MM.1S (cell line): ENCODE measurements at regions not wholly inside any gene's neighbourhood (a gene's known extent, or its start where the extent isn't known, plus 50 kb on each side); places are given as distances from the start of the nearest gene placed in this dataset.

Source experiments
- DNase-seq: peaks from one replicate; pipeline ENCODE4 v3.0.0-alpha.2; 2015
- H2AFZ ChIP-seq: fragments of 300-600 bp; sonication (generic); 2 replicates; pipeline ENCODE4 v1.6.0; 2016; ENCODE audit warnings: antibody characterized with exemption, low read length
- H3F3A ChIP-seq: fragments of 300-600 bp; sonication (generic); 2 replicates; pipeline ENCODE4 v1.6.1; 2016; ENCODE audit warnings: mild to moderate bottlenecking, antibody characterized with exemption, low read length, moderate library complexity, mixed read lengths; ENCODE audit not compliant: insufficient read depth
- H3K27ac ChIP-seq: fragments of 300-600 bp; sonication (generic); 2 replicates; pipeline ENCODE4 v1.5.1; 2016; ENCODE audit warnings: mild to moderate bottlenecking, low read length
- H3K27me3 ChIP-seq: fragments of 300-600 bp; sonication (generic); replicated peaks from 2 replicates; pipeline ENCODE4 v1.6.0; 2016; ENCODE audit warnings: low read length; ENCODE audit not compliant: insufficient read depth
- H3K36me3 ChIP-seq: fragments of 300-600 bp; sonication (generic); replicated peaks from 2 replicates; pipeline ENCODE4 v1.6.1; 2016; ENCODE audit warnings: mild to moderate bottlenecking, low read length, mixed read lengths; ENCODE audit not compliant: insufficient read depth
- H3K4me1 ChIP-seq: fragments of 300-600 bp; sonication (generic); 2 replicates; pipeline ENCODE4 v1.6.1; 2016; ENCODE audit warnings: low read length, mixed read lengths
- H3K4me2 ChIP-seq: fragments of 300-600 bp; sonication (generic); 2 replicates; pipeline ENCODE4 v1.6.0; 2016; ENCODE audit warnings: low read depth, low read length
- H3K4me3 ChIP-seq: fragments of 300-600 bp; sonication (generic); 2 replicates; pipeline ENCODE4 v1.5.1; 2016; ENCODE audit warnings: low read length, mixed read lengths
- H3K79me2 ChIP-seq: fragments of 300-600 bp; sonication (generic); 2 replicates; pipeline ENCODE4 v1.6.1; 2016; ENCODE audit warnings: mixed run types, low read length, mixed read lengths
- H3K9ac ChIP-seq: fragments of 300-600 bp; sonication (generic); 2 replicates; pipeline ENCODE4 v1.6.1; 2016; ENCODE audit warnings: low read length, mixed read lengths
- H3K9me2 ChIP-seq: fragments of 300-600 bp; sonication (generic); replicated peaks from 2 replicates; pipeline ENCODE4 v1.6.1; 2016; ENCODE audit warnings: mild to moderate bottlenecking, low read length, mixed read lengths; ENCODE audit not compliant: insufficient read depth
- H3K9me3 ChIP-seq: fragments of 300-600 bp; sonication (generic); replicated peaks from 2 replicates; pipeline ENCODE4 v1.6.1; 2016; ENCODE audit warnings: mild to moderate bottlenecking, low read length, mixed read lengths; ENCODE audit not compliant: insufficient read depth
- H4K20me1 ChIP-seq: fragments of 300-600 bp; sonication (generic); 2 replicates; pipeline ENCODE4 v1.6.1; 2016; ENCODE audit warnings: mild to moderate bottlenecking, low read length, moderate library complexity, mixed read lengths; ENCODE audit not compliant: insufficient read depth
- EZH2 ChIP-seq: fragments of 300-600 bp; sonication (generic); optimal IDR thresholded peaks from 2 replicates; pipeline ENCODE3; 2017; ENCODE audit warnings: low read depth, mild to moderate bottlenecking, antibody characterized with exemption, low read length, mixed read lengths
- EZH2phosphoT487 ChIP-seq: fragments of 300-600 bp; sonication (generic); IDR thresholded peaks from 2 replicates; pipeline ENCODE4 v1.6.1; 2018; ENCODE audit warnings: antibody characterized with exemption, low read length
- TF ChIP-seq, protein P1 (sequence below): fragments of 300-600 bp; sonication (generic); IDR thresholded peaks from 2 replicates; pipeline ENCODE4 v1.5.1; 2016; ENCODE audit warnings: antibody characterized with exemption, low read length, mixed read lengths

- H3K36me3 ChIP-seq = no peaks in the 10 kb centered on the region
Measured at GRCh38 chr12:58576081-58576480, 344.2 kb downstream of the LRIG3 start.

GRCh38 chr12:58576916-58577315 lies 343.4 kb downstream of the LRIG3 start:
- Histone ChIP-seq H2AFZ (no peak overlapping the region), H3K4me1 (no peaks in the 10 kb centered on the region), H3K9me3 (no peaks in the 10 kb centered on the region), H3K27ac (no peak overlapping the region), H3K9me2 (no peaks in the 10 kb centered on the region), H3K36me3 (no peaks in the 10 kb centered on the region), H3K4me3 (no peak overlapping the region), H3K27me3 (no peaks in the 10 kb centered on the region), H3K79me2 (no peaks in the 10 kb centered on the region), H3F3A (no peaks in the 10 kb centered on the region), H4K20me1 (no peaks in the 10 kb centered on the region), H3K4me2 (no peak overlapping the region), H3K9ac (no peak overlapping the region)
- TF ChIP-seq EZH2 = no peak
- no peak for TF ChIP-seq EZH2phosphoT487
- TF ChIP-seq, protein P1, sequence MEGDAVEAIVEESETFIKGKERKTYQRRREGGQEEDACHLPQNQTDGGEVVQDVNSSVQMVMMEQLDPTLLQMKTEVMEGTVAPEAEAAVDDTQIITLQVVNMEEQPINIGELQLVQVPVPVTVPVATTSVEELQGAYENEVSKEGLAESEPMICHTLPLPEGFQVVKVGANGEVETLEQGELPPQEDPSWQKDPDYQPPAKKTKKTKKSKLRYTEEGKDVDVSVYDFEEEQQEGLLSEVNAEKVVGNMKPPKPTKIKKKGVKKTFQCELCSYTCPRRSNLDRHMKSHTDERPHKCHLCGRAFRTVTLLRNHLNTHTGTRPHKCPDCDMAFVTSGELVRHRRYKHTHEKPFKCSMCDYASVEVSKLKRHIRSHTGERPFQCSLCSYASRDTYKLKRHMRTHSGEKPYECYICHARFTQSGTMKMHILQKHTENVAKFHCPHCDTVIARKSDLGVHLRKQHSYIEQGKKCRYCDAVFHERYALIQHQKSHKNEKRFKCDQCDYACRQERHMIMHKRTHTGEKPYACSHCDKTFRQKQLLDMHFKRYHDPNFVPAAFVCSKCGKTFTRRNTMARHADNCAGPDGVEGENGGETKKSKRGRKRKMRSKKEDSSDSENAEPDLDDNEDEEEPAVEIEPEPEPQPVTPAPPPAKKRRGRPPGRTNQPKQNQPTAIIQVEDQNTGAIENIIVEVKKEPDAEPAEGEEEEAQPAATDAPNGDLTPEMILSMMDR = no peak
- DNase-seq = no peak

More at GRCh38 chr12:58576081-58576480, 344.2 kb downstream of the LRIG3 start:
- Histone ChIP-seq H3K79me2 (no peaks in the 10 kb centered on the region), H3K9me2 (no peaks in the 10 kb centered on the region), H3K4me2 (no peak overlapping the region), H3K9ac (no peak overlapping the region), H3K4me1 (no peaks in the 10 kb centered on the region), H2AFZ (no peak overlapping the region), H4K20me1 (no peaks in the 10 kb centered on the region), H3K4me3 (no peak overlapping the region), H3K27ac (no peak overlapping the region), H3K27me3 (no peaks in the 10 kb centered on the region), H3F3A (no peaks in the 10 kb centered on the region), H3K9me3 (no peaks in the 10 kb centered on the region)
- no peak for DNase-seq
- TF ChIP-seq, protein P1 = no peak
- TF ChIP-seq EZH2phosphoT487 = no peak
- no peak for TF ChIP-seq EZH2

- Histone ChIP-seq H3K4me2 (no peak overlapping the region), H3K9me3 (no peaks in the 10 kb centered on the region), H3K79me2 (no peaks in the 10 kb centered on the region), H4K20me1 (no peaks in the 10 kb centered on the region), H2AFZ (no peak overlapping the region), H3K9me2 (no peaks in the 10 kb centered on the region), H3F3A (no peaks in the 10 kb centered on the region), H3K27me3 (no peaks in the 10 kb centered on the region), H3K27ac (no peak overlapping the region), H3K36me3 (no peaks in the 10 kb centered on the region), H3K4me3 (no peak overlapping the region), H3K4me1 (no peaks in the 10 kb centered on the region), H3K9ac (no peak overlapping the region)
- TF ChIP-seq, protein P1 = no peak
- TF ChIP-seq EZH2phosphoT487 (no peak), EZH2 (no peak)
- no peak for DNase-seq
Measured at GRCh38 chr12:58580095-58580494, 340.2 kb downstream of the LRIG3 start.
